ENCODE measurements at regions not wholly inside any gene's neighbourhood (a gene's known extent, or its start where the extent isn't known, plus 50 kb on each side); places are given as distances from the start of the nearest gene placed in this dataset.

- ATAC-seq: peak; percentile 49; the same call in 2 of the 3 replicates
- TF ChIP-seq TSHZ2 (CRISPR knock-in tag; IDR thresholded peaks at IDR 0.05) (no peak), ARNTL (CRISPR knock-in tag; IDR thresholded peaks at IDR 0.05; ENCODE audit: borderline replicate concordance, low read depth) (no peak), ZFP30 (CRISPR knock-in tag; IDR thresholded peaks at IDR 0.05) (no peak), POU6F1 (CRISPR knock-in tag; IDR thresholded peaks at IDR 0.05; ENCODE audit: borderline replicate concordance, low read depth) (no peak), PPARA (CRISPR knock-in tag; IDR thresholded peaks at IDR 0.05; ENCODE audit: borderline replicate concordance) (no peak), CREB5 (CRISPR knock-in tag; IDR thresholded peaks at IDR 0.05; ENCODE audit: low read depth) (no peak), ZNF565 (CRISPR knock-in tag; conservative IDR thresholded peaks at IDR 0.05; ENCODE audit: low read depth) (no peak), ZFP3 (CRISPR knock-in tag; IDR thresholded peaks at IDR 0.05) (no peak), TCF4 (CRISPR knock-in tag; IDR thresholded peaks at IDR 0.05; ENCODE audit: borderline replicate concordance) (no peak), RARB (CRISPR knock-in tag; IDR thresholded peaks at IDR 0.05) (no peak), ZNF8 (CRISPR knock-in tag; IDR thresholded peaks at IDR 0.05) (no peak), ESRRG (CRISPR knock-in tag; IDR thresholded peaks at IDR 0.05) (no peak), OSR1 (CRISPR knock-in tag; IDR thresholded peaks at IDR 0.05) (no peak), SNAI2 (CRISPR knock-in tag; IDR thresholded peaks at IDR 0.05) (no peak), ZNF70 (CRISPR knock-in tag; IDR thresholded peaks at IDR 0.05) (no peak), ISL1 (CRISPR knock-in tag; IDR thresholded peaks at IDR 0.05) (no peak), CSRNP3 (CRISPR knock-in tag; IDR thresholded peaks at IDR 0.05) (no peak)
Measured at GRCh38 chr6:98054453-98054852, 771.4 kb upstream of the MMS22L start.

- no peak for ATAC-seq
- no peak for TF ChIP-seq ZNF70 (CRISPR knock-in tag; IDR thresholded peaks at IDR 0.05)
- no peak for TF ChIP-seq PPARA (CRISPR knock-in tag; IDR thresholded peaks at IDR 0.05; ENCODE audit: borderline replicate concordance)
- TF ChIP-seq ZNF8 (CRISPR knock-in tag; IDR thresholded peaks at IDR 0.05): no peak
- TF ChIP-seq CSDC2 (CRISPR knock-in tag; IDR thresholded peaks at IDR 0.05): no peak
- TF ChIP-seq ARNTL (CRISPR knock-in tag; IDR thresholded peaks at IDR 0.05; ENCODE audit: borderline replicate concordance, low read depth): no peak
- no peak for TF ChIP-seq SNAI2 (CRISPR knock-in tag; IDR thresholded peaks at IDR 0.05)
- TF ChIP-seq POU6F1 (CRISPR knock-in tag; IDR thresholded peaks at IDR 0.05; ENCODE audit: borderline replicate concordance, low read depth): no peak
- no peak for TF ChIP-seq ZNF565 (CRISPR knock-in tag; conservative IDR thresholded peaks at IDR 0.05; ENCODE audit: low read depth)
- no peak for TF ChIP-seq TCF4 (CRISPR knock-in tag; IDR thresholded peaks at IDR 0.05; ENCODE audit: borderline replicate concordance)
- no peak for TF ChIP-seq ZC3H10 (CRISPR knock-in tag; IDR thresholded peaks at IDR 0.05)
- TF ChIP-seq PATZ1 (CRISPR knock-in tag; IDR thresholded peaks at IDR 0.05; ENCODE audit: borderline replicate concordance): no peak
- no peak for TF ChIP-seq RARB (CRISPR knock-in tag; IDR thresholded peaks at IDR 0.05)
- TF ChIP-seq BACH2 (CRISPR knock-in tag; IDR thresholded peaks at IDR 0.05; ENCODE audit: borderline replicate concordance): no peak
- no peak for TF ChIP-seq OSR1 (CRISPR knock-in tag; IDR thresholded peaks at IDR 0.05)
- TF ChIP-seq ISL1 (CRISPR knock-in tag; IDR thresholded peaks at IDR 0.05): no peak
- TF ChIP-seq TSHZ2 (CRISPR knock-in tag; IDR thresholded peaks at IDR 0.05): no peak
- TF ChIP-seq CSRNP3 (CRISPR knock-in tag; IDR thresholded peaks at IDR 0.05): no peak
Measured at GRCh38 chr6:98056955-98057354, 773.9 kb upstream of the MMS22L start.

All from SK-N-SH treated with all-trans-retinoic acid at 6 μM for 48 hours (cell line).